ENCODE measurements at regions not wholly inside any gene's neighbourhood (a gene's known extent, or its start where the extent isn't known, plus 50 kb on each side); places are given as distances from the start of the nearest gene placed in this dataset.

DNA sequence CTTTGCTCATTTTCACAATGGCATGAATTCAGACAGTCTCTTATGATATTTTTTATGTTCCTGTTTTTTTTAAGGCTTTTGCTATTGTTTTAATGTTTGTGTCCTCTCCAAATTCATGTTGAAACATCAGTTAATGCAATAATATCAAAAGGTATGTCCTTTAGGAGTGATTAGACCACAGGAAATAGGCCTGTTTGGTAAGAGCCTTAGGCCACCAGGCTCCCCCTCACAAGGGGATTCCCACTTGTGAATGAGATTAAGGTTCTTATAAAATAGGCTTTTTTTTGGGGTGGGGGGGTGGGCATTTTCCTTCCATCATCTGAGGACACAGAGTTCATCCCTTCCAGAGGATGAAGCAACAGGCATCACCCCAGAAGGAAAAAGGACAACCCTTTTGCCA lies 2074.2 kb upstream of the C9orf72 start:
- Histone ChIP-seq H3K4me3 (ENCODE audit: low read length, poor library complexity, severe bottlenecking) (no peak overlapping the region), H3K79me2 (ENCODE audit: insufficient read depth, low read length) (no peaks in the 10 kb centered on the region), H3K4me2 (ENCODE audit: low read depth, low read length, poor library complexity, severe bottlenecking) (no peak overlapping the region), H2AFZ (ENCODE audit: low read length) (no peak overlapping the region), H3F3A (ENCODE audit: low read depth) (no peaks in the 10 kb centered on the region), H3K4me1 (ENCODE audit: insufficient read depth, low read length, poor library complexity, severe bottlenecking) (no peaks in the 10 kb centered on the region), H3K36me3 (ENCODE audit: insufficient read depth, low read length) (no peaks in the 10 kb centered on the region), H3K9me2 (replicated peaks; ENCODE audit: low read depth, low read length) (no peaks in the 10 kb centered on the region), H3K9me3 (ENCODE audit: insufficient read depth, low read depth, low read length) (no peaks in the 10 kb centered on the region), H3K9ac (ENCODE audit: low read depth, low read length, poor library complexity, severe bottlenecking) (no peak overlapping the region), H4K20me1 (ENCODE audit: insufficient read depth, low read length, poor library complexity, severe bottlenecking) (no peaks in the 10 kb centered on the region), H3K27me3 (ENCODE audit: insufficient read depth, low read length, poor library complexity, severe bottlenecking) (no peaks in the 10 kb centered on the region)
- TF ChIP-seq, protein P1, sequence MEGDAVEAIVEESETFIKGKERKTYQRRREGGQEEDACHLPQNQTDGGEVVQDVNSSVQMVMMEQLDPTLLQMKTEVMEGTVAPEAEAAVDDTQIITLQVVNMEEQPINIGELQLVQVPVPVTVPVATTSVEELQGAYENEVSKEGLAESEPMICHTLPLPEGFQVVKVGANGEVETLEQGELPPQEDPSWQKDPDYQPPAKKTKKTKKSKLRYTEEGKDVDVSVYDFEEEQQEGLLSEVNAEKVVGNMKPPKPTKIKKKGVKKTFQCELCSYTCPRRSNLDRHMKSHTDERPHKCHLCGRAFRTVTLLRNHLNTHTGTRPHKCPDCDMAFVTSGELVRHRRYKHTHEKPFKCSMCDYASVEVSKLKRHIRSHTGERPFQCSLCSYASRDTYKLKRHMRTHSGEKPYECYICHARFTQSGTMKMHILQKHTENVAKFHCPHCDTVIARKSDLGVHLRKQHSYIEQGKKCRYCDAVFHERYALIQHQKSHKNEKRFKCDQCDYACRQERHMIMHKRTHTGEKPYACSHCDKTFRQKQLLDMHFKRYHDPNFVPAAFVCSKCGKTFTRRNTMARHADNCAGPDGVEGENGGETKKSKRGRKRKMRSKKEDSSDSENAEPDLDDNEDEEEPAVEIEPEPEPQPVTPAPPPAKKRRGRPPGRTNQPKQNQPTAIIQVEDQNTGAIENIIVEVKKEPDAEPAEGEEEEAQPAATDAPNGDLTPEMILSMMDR (conservative IDR thresholded peaks at IDR 0.05; ENCODE audit: low read length), result no peak
- TF ChIP-seq EZH2phosphoT487 (IDR thresholded peaks at IDR 0.05; ENCODE audit: borderline replicate concordance), result no peak

GRCh38 chr9:29648132-29648531 lies 2074.9 kb upstream of the C9orf72 start:
- TF ChIP-seq EZH2phosphoT487 (IDR thresholded peaks at IDR 0.05; ENCODE audit: borderline replicate concordance), result no peak
- TF ChIP-seq, protein P1 (conservative IDR thresholded peaks at IDR 0.05; ENCODE audit: low read length), result no peak

GRCh38 chr9:29648601-29649000 lies 2075.3 kb upstream of the C9orf72 start:
- Histone ChIP-seq H3K4me3 (ENCODE audit: low read length, poor library complexity, severe bottlenecking) (no peak overlapping the region), H3K9me2 (replicated peaks; ENCODE audit: low read depth, low read length) (no peaks in the 10 kb centered on the region), H3F3A (ENCODE audit: low read depth) (no peaks in the 10 kb centered on the region), H3K27me3 (ENCODE audit: insufficient read depth, low read length, poor library complexity, severe bottlenecking) (no peaks in the 10 kb centered on the region), H3K79me2 (ENCODE audit: insufficient read depth, low read length) (no peaks in the 10 kb centered on the region), H4K20me1 (ENCODE audit: insufficient read depth, low read length, poor library complexity, severe bottlenecking) (no peaks in the 10 kb centered on the region), H3K36me3 (ENCODE audit: insufficient read depth, low read length) (no peaks in the 10 kb centered on the region), H3K9me3 (ENCODE audit: insufficient read depth, low read depth, low read length) (no peaks in the 10 kb centered on the region), H3K4me2 (ENCODE audit: low read depth, low read length, poor library complexity, severe bottlenecking) (no peak overlapping the region), H2AFZ (ENCODE audit: low read length) (no peak overlapping the region), H3K9ac (ENCODE audit: low read depth, low read length, poor library complexity, severe bottlenecking) (no peak overlapping the region), H3K4me1 (ENCODE audit: insufficient read depth, low read length, poor library complexity, severe bottlenecking) (no peaks in the 10 kb centered on the region)
- TF ChIP-seq, protein P1 (conservative IDR thresholded peaks at IDR 0.05; ENCODE audit: low read length), result no peak
- no peak for TF ChIP-seq EZH2phosphoT487 (IDR thresholded peaks at IDR 0.05; ENCODE audit: borderline replicate concordance)

More at GRCh38 chr9:29648132-29648531, 2074.9 kb upstream of the C9orf72 start:
- H3K27me3 ChIP-seq (ENCODE audit: insufficient read depth, low read length, poor library complexity, severe bottlenecking), result no peaks in the 10 kb centered on the region
- H2AFZ ChIP-seq (ENCODE audit: low read length), result no peak overlapping the region
- H3K9ac ChIP-seq (ENCODE audit: low read depth, low read length, poor library complexity, severe bottlenecking), result no peak overlapping the region
- no peak overlapping the region for H3K4me3 ChIP-seq (ENCODE audit: low read length, poor library complexity, severe bottlenecking)
- H3K9me2 ChIP-seq (replicated peaks; ENCODE audit: low read depth, low read length), result no peaks in the 10 kb centered on the region
- H3K4me1 ChIP-seq (ENCODE audit: insufficient read depth, low read length, poor library complexity, severe bottlenecking), result no peaks in the 10 kb centered on the region
- H4K20me1 ChIP-seq (ENCODE audit: insufficient read depth, low read length, poor library complexity, severe bottlenecking), result no peaks in the 10 kb centered on the region
- no peaks in the 10 kb centered on the region for H3K36me3 ChIP-seq (ENCODE audit: insufficient read depth, low read length)
- H3K79me2 ChIP-seq (ENCODE audit: insufficient read depth, low read length), result no peaks in the 10 kb centered on the region
- H3K9me3 ChIP-seq (ENCODE audit: insufficient read depth, low read depth, low read length), result no peaks in the 10 kb centered on the region
- no peaks in the 10 kb centered on the region for H3F3A ChIP-seq (ENCODE audit: low read depth)
- H3K4me2 ChIP-seq (ENCODE audit: low read depth, low read length, poor library complexity, severe bottlenecking), result no peak overlapping the region

Measured in Loucy (cell line).